ENCODE measurements at regions not wholly inside any gene's neighbourhood (a gene's known extent, or its start where the extent isn't known, plus 50 kb on each side); places are given as distances from the start of the nearest gene placed in this dataset.

DNA sequence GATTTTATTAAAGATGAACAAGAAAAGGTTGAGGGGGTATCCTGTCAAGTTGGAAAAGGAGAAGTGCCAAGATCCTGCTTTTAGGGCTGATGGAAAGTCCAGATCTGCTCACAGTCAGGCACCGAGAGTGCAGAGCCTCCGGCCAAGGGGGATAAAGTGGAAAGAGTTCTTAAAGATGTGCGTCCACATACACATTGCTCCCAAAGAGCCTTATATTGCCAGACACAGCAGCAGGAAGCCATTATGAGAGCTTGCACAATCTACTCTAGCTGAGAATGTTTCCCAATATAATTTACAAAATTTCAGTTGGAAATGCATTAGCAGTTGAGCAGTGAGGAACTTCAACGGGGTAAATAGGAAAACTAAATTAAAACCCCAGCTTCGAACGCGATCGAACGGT, 95.6 kb downstream of the SALL1 start:
- no peaks in the 10 kb centered on the region for H3K79me2 ChIP-seq
- DNase-seq (ENCODE audit: low spot score), result no peak
- no peak overlapping the region for H2AFZ ChIP-seq
- WGBS (ENCODE audit: low lambda C conversion rate, missing lambda C conversion rate), result 86% methylated on average over 9 of the region's 9 CpGs
- H3K4me1 ChIP-seq (ENCODE audit: insufficient read depth), result no peaks in the 10 kb centered on the region
- TF ChIP-seq EZH2phosphoT487 (IDR thresholded peaks at IDR 0.05; ENCODE audit: low read depth, severe bottlenecking, unreplicated experiment) (no peak), EZH2 (IDR thresholded peaks at IDR 0.05; ENCODE audit: borderline replicate concordance) (no peak), CTCF (IDR thresholded peaks at IDR 0.05; ENCODE audit: poor library complexity) (no peak)
- H3K27me3 ChIP-seq, result no peaks in the 10 kb centered on the region
- no peaks in the 10 kb centered on the region for H4K20me1 ChIP-seq (ENCODE audit: insufficient read depth, poor library complexity, severe bottlenecking)
- H3K4me2 ChIP-seq, result no peak overlapping the region
- H3K27ac ChIP-seq, result no peak overlapping the region
- no peak overlapping the region for H3K4me3 ChIP-seq
- no peaks in the 10 kb centered on the region for H3K36me3 ChIP-seq (replicated peaks; ENCODE audit: insufficient read depth, low read depth)
- no peaks in the 10 kb centered on the region for H3K9me3 ChIP-seq (ENCODE audit: low read depth)
- no peaks in the 10 kb centered on the region for H3K9me2 ChIP-seq (replicated peaks; ENCODE audit: insufficient read depth)

DNA sequence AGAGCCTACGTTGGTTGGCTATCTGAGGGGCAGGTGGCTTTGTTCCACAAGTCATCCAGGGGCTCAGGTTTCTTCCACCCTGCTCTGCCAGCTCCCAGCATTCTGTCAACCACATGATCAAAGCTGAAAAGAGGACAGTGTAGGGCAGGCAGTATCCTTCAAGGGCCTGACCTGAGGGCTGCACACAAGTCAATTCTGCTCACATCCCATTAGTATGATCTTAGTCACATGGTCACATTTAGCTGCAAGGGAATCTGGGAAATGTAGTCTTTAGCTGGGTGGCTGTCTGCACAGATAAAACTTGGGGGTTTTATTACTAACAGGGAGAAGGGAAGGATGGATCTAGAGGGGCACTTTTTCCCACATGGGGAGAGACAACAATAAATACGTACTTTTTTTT, 97.3 kb downstream of the SALL1 start:
- Histone ChIP-seq H3K27ac (no peak overlapping the region), H3K4me2 (no peak overlapping the region), H3K79me2 (no peaks in the 10 kb centered on the region), H3K4me1 (ENCODE audit: insufficient read depth) (no peaks in the 10 kb centered on the region), H3K36me3 (replicated peaks; ENCODE audit: insufficient read depth, low read depth) (no peaks in the 10 kb centered on the region), H3K4me3 (no peak overlapping the region), H4K20me1 (ENCODE audit: insufficient read depth, poor library complexity, severe bottlenecking) (no peaks in the 10 kb centered on the region), H2AFZ (no peak overlapping the region), H3K27me3 (no peaks in the 10 kb centered on the region), H3K9me2 (replicated peaks; ENCODE audit: insufficient read depth) (no peaks in the 10 kb centered on the region), H3K9me3 (ENCODE audit: low read depth) (no peaks in the 10 kb centered on the region)
- TF ChIP-seq CTCF (IDR thresholded peaks at IDR 0.05; ENCODE audit: poor library complexity), result no peak
- no peak for TF ChIP-seq EZH2phosphoT487 (IDR thresholded peaks at IDR 0.05; ENCODE audit: low read depth, severe bottlenecking, unreplicated experiment)
- TF ChIP-seq EZH2 (IDR thresholded peaks at IDR 0.05; ENCODE audit: borderline replicate concordance), result no peak
- 90% methylated on average over 2 of the region's 2 CpGs for WGBS (ENCODE audit: low lambda C conversion rate, missing lambda C conversion rate)
- DNase-seq (ENCODE audit: low spot score), result no peak

DNA sequence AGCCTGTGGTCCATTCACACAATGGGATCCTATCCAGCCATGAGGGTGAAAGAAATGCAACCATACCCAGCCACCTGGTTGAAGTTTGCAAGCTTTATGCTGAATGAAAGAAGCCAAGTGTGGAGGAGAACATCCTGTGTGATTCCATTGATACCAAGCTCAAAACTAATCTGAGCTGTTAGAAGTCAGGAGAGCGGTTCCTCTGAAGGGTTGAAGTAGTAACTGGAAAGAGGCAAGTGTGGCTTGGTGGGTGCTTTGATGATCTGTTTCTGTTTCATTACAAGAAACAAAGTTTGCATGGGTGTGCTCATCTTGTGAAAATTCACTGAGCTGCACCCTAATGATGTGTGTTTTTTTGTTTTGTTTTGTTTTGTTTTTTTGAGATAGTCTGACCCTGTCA, 99.4 kb downstream of the SALL1 start:
- TF ChIP-seq CTCF (IDR thresholded peaks at IDR 0.05; ENCODE audit: poor library complexity) (no peak), EZH2phosphoT487 (IDR thresholded peaks at IDR 0.05; ENCODE audit: low read depth, severe bottlenecking, unreplicated experiment) (no peak), EZH2 (IDR thresholded peaks at IDR 0.05; ENCODE audit: borderline replicate concordance) (no peak)
- Histone ChIP-seq H3K4me1 (ENCODE audit: insufficient read depth) (no peaks in the 10 kb centered on the region), H4K20me1 (ENCODE audit: insufficient read depth, poor library complexity, severe bottlenecking) (no peaks in the 10 kb centered on the region), H3K79me2 (no peaks in the 10 kb centered on the region), H3K4me3 (no peak overlapping the region), H3K36me3 (replicated peaks; ENCODE audit: insufficient read depth, low read depth) (no peaks in the 10 kb centered on the region), H3K9me2 (replicated peaks; ENCODE audit: insufficient read depth) (no peaks in the 10 kb centered on the region), H3K27ac (no peak overlapping the region), H2AFZ (no peak overlapping the region), H3K4me2 (no peak overlapping the region), H3K9me3 (ENCODE audit: low read depth) (no peaks in the 10 kb centered on the region), H3K27me3 (no peaks in the 10 kb centered on the region)
- WGBS (ENCODE audit: low lambda C conversion rate, missing lambda C conversion rate), result 96% methylated on average over 1 of the region's 1 CpG
- no peak for DNase-seq (ENCODE audit: low spot score)

GRCh38 chr16:51050377-51050706, 100.7 kb downstream of the SALL1 start:
- H3K4me1 ChIP-seq (ENCODE audit: insufficient read depth), result no peaks in the 10 kb centered on the region
- TF ChIP-seq CTCF (IDR thresholded peaks at IDR 0.05; ENCODE audit: poor library complexity), result no peak
- TF ChIP-seq EZH2phosphoT487 (IDR thresholded peaks at IDR 0.05; ENCODE audit: low read depth, severe bottlenecking, unreplicated experiment), result no peak
- TF ChIP-seq EZH2 (IDR thresholded peaks at IDR 0.05; ENCODE audit: borderline replicate concordance), result no peak
- H3K79me2 ChIP-seq, result no peaks in the 10 kb centered on the region
- no peak overlapping the region for H3K4me2 ChIP-seq
- H3K36me3 ChIP-seq (replicated peaks; ENCODE audit: insufficient read depth, low read depth), result no peaks in the 10 kb centered on the region
- no peak for DNase-seq (ENCODE audit: low spot score)
- 64% methylated on average over 4 of the region's 4 CpGs for WGBS (ENCODE audit: low lambda C conversion rate, missing lambda C conversion rate)
- no peak overlapping the region for H3K4me3 ChIP-seq
- H3K9me3 ChIP-seq (ENCODE audit: low read depth), result no peaks in the 10 kb centered on the region
- no peaks in the 10 kb centered on the region for H4K20me1 ChIP-seq (ENCODE audit: insufficient read depth, poor library complexity, severe bottlenecking)
- H3K27ac ChIP-seq, result no peak overlapping the region
- H3K9me2 ChIP-seq (replicated peaks; ENCODE audit: insufficient read depth), result no peaks in the 10 kb centered on the region
- H3K27me3 ChIP-seq, result no peaks in the 10 kb centered on the region
- no peak overlapping the region for H2AFZ ChIP-seq
